Mucosa of descending colon (tissue), 3 donors: ENCODE measurements at regions not wholly inside any gene's neighbourhood (a gene's known extent, or its start where the extent isn't known, plus 50 kb on each side); places are given as distances from the start of the nearest gene placed in this dataset.

Experiments
- ATAC-seq: fragments of 200-7000 bp; cut with Tn5 transposase; one replicate; pipeline ENCODE4 v1.9.1; 2020; ENCODE audit warnings: mild to moderate bottlenecking, moderate library complexity
- DNase-seq, 3 donors: peaks; one replicate each; pipeline ENCODE4 v3.0.0-alpha.2; 2020
- H3K36me3 ChIP-seq: fragments of 200-600 bp; one replicate; pipeline ENCODE4 v1.8.0; 2021; ENCODE audit warnings: low read depth, mild to moderate bottlenecking
- H3K4me1 ChIP-seq: fragments of 200-600 bp; one replicate; pipeline ENCODE4 v1.8.0; 2021; ENCODE audit warnings: low read depth, mild to moderate bottlenecking
- H3K4me3 ChIP-seq: fragments of 200-600 bp; one replicate; pipeline ENCODE4 v1.8.0; 2021; ENCODE audit warnings: mild to moderate bottlenecking
- H3K9me3 ChIP-seq: fragments of 200-600 bp; one replicate; pipeline ENCODE4 v1.8.0; 2021; ENCODE audit warnings: mild to moderate bottlenecking
- intact Hi-C, 2 donors: fragments of 100-400 bp; cut with DNase I in 1 of 2; cut with micrococcal nuclease in 1 of 2; formaldehyde crosslinking; loops; one replicate each; pipeline versions ENCODE4 v1.11.0 to v1.11.1; 2022; cut with DNase I, micrococcal nuclease
- TF ChIP-seq, protein P1 (sequence below): fragments of 200-600 bp; IDR thresholded peaks from one replicate; pipeline ENCODE4 v1.8.0; 2022; ENCODE audit warnings: antibody characterized with exemption, mild to moderate bottlenecking
- donor health status: DM: no; HTN: no; CAD: no; lungs with moderate emphysema.
- donor health status: DM: no; HTN: no; CAD: no.
- donor health status: DM: no; HTN: yes; CAD: no.

DNA sequence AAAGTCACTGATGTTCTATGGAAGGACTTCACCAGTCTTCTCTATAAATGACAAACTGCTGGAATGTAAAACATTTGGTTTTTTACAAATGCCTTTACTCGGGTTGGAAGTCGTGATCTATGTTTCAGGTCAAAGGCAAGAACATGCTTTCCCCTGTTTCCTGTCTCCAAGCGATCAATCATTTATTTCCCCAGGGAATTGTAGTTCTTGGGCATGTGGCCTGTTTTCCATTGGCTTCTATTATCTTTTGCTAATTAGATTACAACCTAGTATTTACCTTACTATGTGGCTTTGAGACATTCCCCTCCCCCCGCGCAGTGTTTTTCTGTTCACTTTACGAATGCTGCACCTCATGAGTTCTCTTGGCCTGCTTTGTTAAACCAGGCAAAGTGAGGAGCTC is 684.2 kb downstream of the EPHA4 start:
- TF ChIP-seq, protein P1, sequence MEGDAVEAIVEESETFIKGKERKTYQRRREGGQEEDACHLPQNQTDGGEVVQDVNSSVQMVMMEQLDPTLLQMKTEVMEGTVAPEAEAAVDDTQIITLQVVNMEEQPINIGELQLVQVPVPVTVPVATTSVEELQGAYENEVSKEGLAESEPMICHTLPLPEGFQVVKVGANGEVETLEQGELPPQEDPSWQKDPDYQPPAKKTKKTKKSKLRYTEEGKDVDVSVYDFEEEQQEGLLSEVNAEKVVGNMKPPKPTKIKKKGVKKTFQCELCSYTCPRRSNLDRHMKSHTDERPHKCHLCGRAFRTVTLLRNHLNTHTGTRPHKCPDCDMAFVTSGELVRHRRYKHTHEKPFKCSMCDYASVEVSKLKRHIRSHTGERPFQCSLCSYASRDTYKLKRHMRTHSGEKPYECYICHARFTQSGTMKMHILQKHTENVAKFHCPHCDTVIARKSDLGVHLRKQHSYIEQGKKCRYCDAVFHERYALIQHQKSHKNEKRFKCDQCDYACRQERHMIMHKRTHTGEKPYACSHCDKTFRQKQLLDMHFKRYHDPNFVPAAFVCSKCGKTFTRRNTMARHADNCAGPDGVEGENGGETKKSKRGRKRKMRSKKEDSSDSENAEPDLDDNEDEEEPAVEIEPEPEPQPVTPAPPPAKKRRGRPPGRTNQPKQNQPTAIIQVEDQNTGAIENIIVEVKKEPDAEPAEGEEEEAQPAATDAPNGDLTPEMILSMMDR, result no peak
- DNase-seq, result no peak
- intact Hi-C loops, result no loop called here
- H3K9me3 ChIP-seq, result no peaks in the 10 kb centered on the region
- H3K36me3 ChIP-seq, result no peaks in the 10 kb centered on the region
- no peaks in the 10 kb centered on the region for H3K4me1 ChIP-seq
- H3K4me3 ChIP-seq, result no peak overlapping the region
- no peak for ATAC-seq

DNA sequence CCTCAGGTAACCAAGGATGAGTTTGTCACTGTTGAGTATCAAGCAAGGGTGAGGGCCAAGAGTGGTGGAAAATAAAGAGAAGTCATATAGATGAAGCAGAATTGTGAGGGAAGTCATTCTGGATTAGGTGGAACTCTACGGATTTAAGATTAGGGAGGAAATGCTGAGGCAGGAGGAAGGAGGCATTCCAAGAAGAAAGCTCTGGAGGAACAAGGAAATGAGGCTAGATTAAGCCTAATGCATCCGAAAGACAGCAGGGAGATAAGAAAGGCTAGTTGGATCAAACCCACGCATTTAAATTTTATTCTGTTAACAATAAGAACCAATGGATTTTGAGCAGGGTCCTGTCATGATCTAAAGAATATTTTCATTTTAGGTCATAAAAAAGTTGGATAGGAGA is 681.2 kb downstream of the EPHA4 start:
- TF ChIP-seq, protein P1, result no peak
- Histone ChIP-seq H3K36me3 (no peaks in the 10 kb centered on the region), H3K4me3 (no peak overlapping the region), H3K9me3 (no peaks in the 10 kb centered on the region), H3K4me1 (no peaks in the 10 kb centered on the region)
- no peak for DNase-seq
- intact Hi-C loops, result no loop called here
- ATAC-seq, result no peak

DNA sequence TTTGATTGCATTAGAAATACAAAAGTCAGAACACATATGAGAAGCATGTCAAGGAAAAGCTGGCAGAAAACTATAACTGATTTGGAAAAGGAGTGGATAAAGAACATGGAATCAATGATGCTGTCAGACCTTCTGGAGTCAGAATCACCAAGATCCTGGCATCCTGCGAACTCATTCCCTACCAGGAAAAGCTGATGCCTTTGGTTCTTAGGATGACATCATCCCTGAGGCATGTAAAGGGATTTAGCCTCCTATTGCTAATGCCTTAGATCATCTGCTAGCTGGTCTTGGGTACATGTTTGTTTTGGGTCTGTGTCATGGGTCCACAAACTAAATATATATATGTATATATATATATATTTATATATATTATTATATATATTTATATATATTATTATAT is 680.7 kb downstream of the EPHA4 start:
- no peak for ATAC-seq
- TF ChIP-seq, protein P1, result no peak
- Histone ChIP-seq H3K36me3 (no peaks in the 10 kb centered on the region), H3K4me1 (no peaks in the 10 kb centered on the region), H3K4me3 (no peak overlapping the region), H3K9me3 (no peaks in the 10 kb centered on the region)
- no peak for DNase-seq
- intact Hi-C loops, result no loop called here

DNA sequence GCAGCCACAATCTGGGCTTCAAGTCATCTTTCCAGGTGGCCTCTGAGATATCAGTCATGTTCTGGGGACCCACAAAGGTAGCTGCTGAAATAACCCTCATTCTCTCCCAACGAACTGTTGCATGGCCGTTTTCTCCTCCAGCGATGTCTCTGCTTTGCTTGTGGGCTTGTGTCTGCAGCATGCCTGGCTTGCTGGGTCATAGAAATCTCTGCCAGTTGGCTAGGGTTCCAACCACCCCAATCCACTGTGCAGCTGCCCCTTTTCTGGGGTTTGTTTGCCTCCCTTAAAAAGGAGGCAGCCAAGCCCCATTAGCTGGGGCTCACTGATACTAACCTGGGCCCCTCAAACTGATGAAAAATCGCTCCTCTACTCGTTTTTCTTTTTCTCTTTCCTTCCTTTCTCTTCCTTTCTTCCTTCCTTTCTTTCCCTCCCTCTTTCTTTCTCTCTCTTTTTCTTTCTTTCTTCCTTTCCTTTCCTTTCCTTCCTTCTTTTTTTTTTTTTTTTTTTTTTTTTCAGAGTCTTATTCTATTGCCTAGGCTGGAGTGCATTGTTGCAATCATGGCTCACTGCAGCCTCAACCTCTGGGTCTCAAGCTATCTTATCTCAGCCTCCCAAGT is 680.0 kb downstream of the EPHA4 start:
- Histone ChIP-seq H3K4me3 (no peak overlapping the region), H3K4me1 (no peaks in the 10 kb centered on the region), H3K36me3 (no peaks in the 10 kb centered on the region), H3K9me3 (no peaks in the 10 kb centered on the region)
- ATAC-seq (no peak), DNase-seq (no peak)
- intact Hi-C loops, result no loop called here
- TF ChIP-seq, protein P1, result no peak

DNA sequence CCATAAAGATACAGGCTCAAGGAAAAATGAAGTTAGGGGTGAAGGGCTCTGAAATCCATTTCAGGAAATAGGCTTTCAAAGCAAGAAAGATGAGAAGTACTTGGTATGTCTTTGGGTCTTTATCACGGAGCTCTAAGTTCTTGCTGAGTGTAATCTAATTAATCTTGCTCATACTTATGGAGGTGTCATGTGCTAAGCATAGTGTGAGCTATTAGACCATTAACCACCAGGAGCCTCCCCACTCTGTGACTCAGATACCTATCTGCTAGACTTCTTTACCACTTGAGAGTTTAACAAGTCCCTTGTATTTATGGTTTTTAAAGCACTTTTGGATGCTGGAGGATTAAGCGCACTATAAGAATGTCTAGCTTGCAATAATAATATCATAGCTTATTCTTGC is 678.7 kb downstream of the EPHA4 start:
- Histone ChIP-seq H3K9me3 (no peaks in the 10 kb centered on the region), H3K4me1 (no peaks in the 10 kb centered on the region), H3K36me3 (no peaks in the 10 kb centered on the region), H3K4me3 (no peak overlapping the region)
- DNase-seq (no peak), ATAC-seq (no peak)
- intact Hi-C loops, result no loop called here
- TF ChIP-seq, protein P1, result no peak

DNA sequence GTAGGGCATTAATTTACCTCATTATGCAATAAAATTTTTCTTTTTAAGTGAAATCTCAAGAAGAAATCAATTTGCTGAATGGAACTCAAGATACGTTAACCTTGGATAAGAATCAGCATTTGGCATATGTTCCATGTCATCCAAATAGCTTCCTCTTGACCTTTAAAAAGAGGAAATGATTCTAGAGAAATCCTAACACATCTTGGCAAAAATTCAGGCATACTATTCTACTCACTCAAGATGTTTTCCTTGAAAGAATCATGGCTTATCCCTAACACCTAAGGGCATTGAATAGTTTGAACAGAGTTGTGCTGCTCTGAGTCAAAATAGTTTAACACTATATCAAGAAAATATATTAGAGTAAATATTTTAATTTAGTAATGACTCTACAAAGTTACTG is 678.0 kb downstream of the EPHA4 start:
- TF ChIP-seq, protein P1, result no peak
- no peaks in the 10 kb centered on the region for H3K4me1 ChIP-seq
- no peaks in the 10 kb centered on the region for H3K9me3 ChIP-seq
- DNase-seq, result no peak
- intact Hi-C loops, result no loop called here
- ATAC-seq, result no peak
- H3K4me3 ChIP-seq, result no peak overlapping the region
- H3K36me3 ChIP-seq, result no peaks in the 10 kb centered on the region
